Muscle of leg (tissue), 3 donors: ENCODE measurements at regions not wholly inside any gene's neighbourhood (a gene's known extent, or its start where the extent isn't known, plus 50 kb on each side); places are given as distances from the start of the nearest gene placed in this dataset.
"Not testable (repeated sequence)": the region's sequence is repeated elsewhere in the genome, so short reads cannot be mapped to it uniquely, and the experiment has no call there.

Experiments
- DNase-seq: peaks from one replicate; pipeline ENCODE4 v3.0.0; 2013
- H3K27ac ChIP-seq: one replicate; pipeline ENCODE4 v1.5.1; 2013; ENCODE audit warnings: mild to moderate bottlenecking, low read length, control low read depth
- H3K27me3 ChIP-seq: one replicate; pipeline ENCODE4 v1.6.1; 2013; ENCODE audit warnings: low read length; ENCODE audit not compliant: control insufficient read depth, insufficient read depth
- H3K36me3 ChIP-seq: one replicate; pipeline ENCODE4 v1.6.1; 2013; ENCODE audit warnings: low read length; ENCODE audit not compliant: control insufficient read depth, insufficient read depth
- H3K4me1 ChIP-seq: one replicate; pipeline ENCODE4 v1.6.1; 2013; ENCODE audit warnings: low read length; ENCODE audit not compliant: control insufficient read depth, insufficient read depth
- H3K4me3 ChIP-seq: one replicate; pipeline ENCODE4 v1.5.1; 2013; ENCODE audit warnings: low read length, control low read depth
- H3K9me3 ChIP-seq: replicated peaks from 2 replicates; pipeline ENCODE4 v1.6.1; 2013; ENCODE audit warnings: low read depth, low read length; ENCODE audit not compliant: control insufficient read depth
- WGBS: methylation state at CpG from one replicate; pipeline ENCODE4 v1.1.5; 2013; ENCODE audit warnings: missing lambda C conversion rate; ENCODE audit not compliant: insufficient coverage; 5-methylcytosine and 5-hydroxymethylcytosine counted together

GRCh38 chr3:103271575-103271974, 836.8 kb downstream of the ZPLD1 start:
- no peaks in the 10 kb centered on the region for H3K27me3 ChIP-seq
- no peaks in the 10 kb centered on the region for H3K4me1 ChIP-seq
- no peak for DNase-seq
- no CpG with 5 or more reads among the region's 2 CpGs for WGBS
- no peaks in the 10 kb centered on the region for H3K36me3 ChIP-seq
- H3K27ac ChIP-seq = no peak overlapping the region
- H3K4me3 ChIP-seq = no peak overlapping the region
- no peaks in the 10 kb centered on the region for H3K9me3 ChIP-seq

- WGBS = no CpG with 5 or more reads among the region's 2 CpGs
- Histone ChIP-seq H3K4me3 (no peak overlapping the region), H3K9me3 (no peaks in the 10 kb centered on the region), H3K36me3 (no peaks in the 10 kb centered on the region), H3K4me1 (no peaks in the 10 kb centered on the region), H3K27me3 (no peaks in the 10 kb centered on the region), H3K27ac (no peak overlapping the region)
- DNase-seq = peak; percentile 25
Observed at GRCh38 chr3:103295974-103296570, 861.3 kb downstream of the ZPLD1 start.

GRCh38 chr3:103297502-103297901, 862.7 kb downstream of the ZPLD1 start:
- not testable (repeated sequence) for H3K4me1 ChIP-seq, H3K9me3 ChIP-seq, H3K36me3 ChIP-seq, DNase-seq, H3K27me3 ChIP-seq, H3K27ac ChIP-seq, H3K4me3 ChIP-seq
- WGBS = 93% methylated on average over 6 of the region's 11 CpGs

- no peaks in the 10 kb centered on the region for H3K9me3 ChIP-seq
- no peaks in the 10 kb centered on the region for H3K4me1 ChIP-seq
- H3K27me3 ChIP-seq = no peaks in the 10 kb centered on the region
- WGBS = no CpG with 5 or more reads among the region's 4 CpGs
- H3K36me3 ChIP-seq = no peaks in the 10 kb centered on the region
- H3K27ac ChIP-seq = no peak overlapping the region
- H3K4me3 ChIP-seq = no peak overlapping the region
- DNase-seq = no peak
Observed at GRCh38 chr3:103306104-103306503, 871.3 kb downstream of the ZPLD1 start.

- Histone ChIP-seq H3K4me1 (no peaks in the 10 kb centered on the region), H3K27ac (no peak overlapping the region)
- WGBS = no CpG with 5 or more reads among the region's 1 CpG
Observed at GRCh38 chr3:103308921-103309320, 874.1 kb downstream of the ZPLD1 start.

GRCh38 chr3:103319912-103320311, 885.1 kb downstream of the ZPLD1 start:
- 20% methylated on average over 1 of the region's 2 CpGs for WGBS
- DNase-seq = peak; percentile 21
- H3K4me1 ChIP-seq = no peaks in the 10 kb centered on the region
- no peaks in the 10 kb centered on the region for H3K36me3 ChIP-seq
- H3K27me3 ChIP-seq = no peaks in the 10 kb centered on the region
- no peaks in the 10 kb centered on the region for H3K9me3 ChIP-seq
- H3K27ac ChIP-seq = no peak overlapping the region
- no peak overlapping the region for H3K4me3 ChIP-seq

More at GRCh38 chr3:103308921-103309320, 874.1 kb downstream of the ZPLD1 start:
- DNase-seq = no peak
- Histone ChIP-seq H3K9me3 (no peaks in the 10 kb centered on the region), H3K4me3 (no peak overlapping the region), H3K27me3 (no peaks in the 10 kb centered on the region), H3K36me3 (no peaks in the 10 kb centered on the region)

GRCh38 chr3:103337179-103337845, 902.5 kb downstream of the ZPLD1 start:
- H3K36me3 ChIP-seq = no peaks in the 10 kb centered on the region
- H3K4me1 ChIP-seq = no peaks in the 10 kb centered on the region
- DNase-seq = peak; percentile 0
- WGBS = 80% methylated on average over 2 of the region's 2 CpGs
- H3K9me3 ChIP-seq = no peaks in the 10 kb centered on the region
- no peaks in the 10 kb centered on the region for H3K27me3 ChIP-seq
- H3K27ac ChIP-seq = no peak overlapping the region
- no peak overlapping the region for H3K4me3 ChIP-seq

GRCh38 chr3:103341078-103341606, 906.3 kb downstream of the ZPLD1 start:
- DNase-seq = no peak
- Histone ChIP-seq H3K9me3 (no peaks in the 10 kb centered on the region), H3K4me1 (no peaks in the 10 kb centered on the region), H3K4me3 (no peak overlapping the region), H3K27ac (no peak overlapping the region), H3K27me3 (no peaks in the 10 kb centered on the region), H3K36me3 (no peaks in the 10 kb centered on the region)
- WGBS = 100% methylated on average over 2 of the region's 4 CpGs

- H3K9me3 ChIP-seq = no peaks in the 10 kb centered on the region
- no peaks in the 10 kb centered on the region for H3K27me3 ChIP-seq
- no peak for DNase-seq
- no peaks in the 10 kb centered on the region for H3K4me1 ChIP-seq
- WGBS = 63% methylated on average over 2 of the region's 4 CpGs
- no peak overlapping the region for H3K4me3 ChIP-seq
- H3K36me3 ChIP-seq = no peaks in the 10 kb centered on the region
- no peak overlapping the region for H3K27ac ChIP-seq
Observed at GRCh38 chr3:103342205-103342731, 907.5 kb downstream of the ZPLD1 start.

- no peak for DNase-seq
- H3K4me3 ChIP-seq = no peak overlapping the region
- no peaks in the 10 kb centered on the region for H3K36me3 ChIP-seq
- no CpG with 5 or more reads among the region's 4 CpGs for WGBS
- no peak overlapping the region for H3K27ac ChIP-seq
- no peaks in the 10 kb centered on the region for H3K9me3 ChIP-seq
- no peaks in the 10 kb centered on the region for H3K27me3 ChIP-seq
- H3K4me1 ChIP-seq = no peaks in the 10 kb centered on the region
Observed at GRCh38 chr3:103349760-103350159, 914.9 kb downstream of the ZPLD1 start.
